DND-41 (cell line): ENCODE measurements at regions not wholly inside any gene's neighbourhood (a gene's known extent, or its start where the extent isn't known, plus 50 kb on each side); places are given as distances from the start of the nearest gene placed in this dataset.

Source experiments
- CTCF ChIP-seq: IDR thresholded peaks from 2 replicates; pipeline ENCODE4 v1.5.1; 2012; ENCODE audit warnings: borderline replicate concordance, low read length, moderate library complexity, mild to moderate bottlenecking; ENCODE audit not compliant: poor library complexity, severe bottlenecking; ENCODE audit errors: extremely low read depth
- EZH2 ChIP-seq: IDR thresholded peaks from 3 replicates; pipeline ENCODE4 v1.6.1; 2012; ENCODE audit warnings: borderline replicate concordance, low read depth, mild to moderate bottlenecking, moderate library complexity, low read length, inconsistent platforms; ENCODE audit not compliant: severe bottlenecking

GRCh38 chr2:150587547-150588505 lies 100.4 kb upstream of the RND3 start:
- TF ChIP-seq CTCF, result no peak
- no peak for TF ChIP-seq EZH2
